OCI-M1 (cell line): ENCODE measurements at regions not wholly inside any gene's neighbourhood (a gene's known extent, or its start where the extent isn't known, plus 50 kb on each side); places are given as distances from the start of the nearest gene placed in this dataset.
"Not testable (repeated sequence)": the region's sequence is repeated elsewhere in the genome, so short reads cannot be mapped to it uniquely, and the experiment has no call there.

Experiments used
- DNase-seq: peaks from one replicate; lab custom pipeline; 2025; lab: John Stamatoyannopoulos, UW

DNA sequence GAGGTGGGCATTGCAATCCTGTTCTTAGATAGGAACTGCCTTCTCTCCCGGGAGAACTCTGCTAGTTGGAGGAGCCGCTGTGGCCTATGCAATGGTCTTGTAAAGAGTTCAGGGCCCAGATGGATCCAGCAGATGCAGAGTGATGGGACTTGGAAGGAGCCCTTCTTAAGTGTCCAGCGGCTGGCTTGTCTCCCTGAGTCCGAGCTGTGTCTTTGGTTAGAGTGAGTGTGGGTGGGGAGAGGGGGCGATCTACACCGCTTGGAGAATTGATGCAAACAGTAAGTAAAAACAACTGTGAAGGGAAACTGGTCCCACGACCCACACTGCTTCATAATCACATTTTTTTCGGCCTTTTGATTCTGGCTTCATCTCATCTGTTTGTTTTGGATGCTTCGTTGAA, 89.8 kb upstream of the CYRIA start:
- DNase-seq: no peak

DNA sequence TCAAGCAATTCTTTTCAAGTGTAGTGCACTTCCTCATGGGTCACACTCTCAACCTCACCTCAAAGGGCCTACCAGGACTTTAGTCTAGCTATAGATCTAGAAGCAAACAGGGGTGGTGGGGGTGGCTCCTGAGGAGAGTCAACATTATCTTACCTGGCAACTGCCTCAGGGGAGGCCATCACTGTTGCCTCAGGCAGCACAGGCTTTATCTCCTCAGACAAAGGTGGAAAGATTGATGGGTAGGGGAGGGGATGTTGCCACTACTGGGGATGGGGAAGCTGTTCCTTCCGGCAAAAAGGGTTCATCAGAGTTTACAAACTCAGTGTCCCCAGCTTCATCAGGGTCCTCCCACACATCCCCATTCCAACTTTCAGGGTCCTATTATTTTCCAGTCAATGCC, 87.4 kb upstream of the CYRIA start:
- not testable (repeated sequence) for DNase-seq

DNA sequence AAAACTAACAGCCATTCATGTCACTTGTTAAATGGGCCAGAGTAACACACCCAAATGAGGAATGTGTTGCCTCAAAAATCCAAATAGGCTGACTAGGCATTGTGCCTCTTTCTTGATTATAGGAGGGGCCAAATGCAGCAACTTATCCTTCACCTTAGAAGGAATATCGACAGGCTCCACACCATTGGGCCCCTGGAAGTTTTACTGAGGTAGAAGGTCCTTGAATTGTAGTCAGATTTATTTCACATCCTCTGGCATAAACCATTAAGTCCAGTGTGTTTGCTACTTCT, 85.2 kb upstream of the CYRIA start:
- not testable (repeated sequence) for DNase-seq

DNA sequence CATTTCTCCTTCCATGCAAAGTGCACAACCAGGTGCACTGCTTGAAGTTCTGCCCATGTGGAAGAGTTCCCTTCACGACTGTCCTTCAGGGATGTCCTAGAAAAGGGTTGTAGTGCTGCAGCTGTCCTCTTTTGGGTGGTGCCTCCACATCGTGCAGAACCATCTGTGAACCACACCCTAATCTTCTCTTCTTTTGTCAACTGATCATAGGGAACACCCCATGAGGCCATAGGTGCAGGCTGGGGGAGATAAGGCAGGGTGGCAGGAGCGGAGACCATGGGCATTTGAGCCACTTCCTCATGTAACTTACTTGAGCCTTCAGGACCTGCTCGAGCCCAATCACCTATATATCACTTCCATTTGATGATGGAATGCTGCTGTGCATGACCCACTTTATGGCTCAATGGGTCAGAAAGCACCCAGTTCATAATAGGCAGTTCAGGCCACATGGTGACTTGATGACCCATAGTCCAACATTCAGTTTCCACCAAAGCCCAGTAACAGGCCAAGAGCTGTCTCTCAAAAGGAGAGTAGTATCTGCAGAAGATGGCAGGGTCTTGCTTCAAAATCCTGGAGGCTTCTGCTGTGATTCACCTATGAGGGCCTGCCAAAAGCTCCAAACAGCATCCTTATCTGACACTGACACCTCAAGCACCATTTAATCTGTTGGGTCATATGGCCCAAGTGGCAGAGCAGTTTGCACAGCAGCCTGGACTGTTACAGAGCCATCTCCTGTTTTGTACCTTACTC, 84.7 kb upstream of the CYRIA start:
- peak; percentile 50 for DNase-seq

DNA sequence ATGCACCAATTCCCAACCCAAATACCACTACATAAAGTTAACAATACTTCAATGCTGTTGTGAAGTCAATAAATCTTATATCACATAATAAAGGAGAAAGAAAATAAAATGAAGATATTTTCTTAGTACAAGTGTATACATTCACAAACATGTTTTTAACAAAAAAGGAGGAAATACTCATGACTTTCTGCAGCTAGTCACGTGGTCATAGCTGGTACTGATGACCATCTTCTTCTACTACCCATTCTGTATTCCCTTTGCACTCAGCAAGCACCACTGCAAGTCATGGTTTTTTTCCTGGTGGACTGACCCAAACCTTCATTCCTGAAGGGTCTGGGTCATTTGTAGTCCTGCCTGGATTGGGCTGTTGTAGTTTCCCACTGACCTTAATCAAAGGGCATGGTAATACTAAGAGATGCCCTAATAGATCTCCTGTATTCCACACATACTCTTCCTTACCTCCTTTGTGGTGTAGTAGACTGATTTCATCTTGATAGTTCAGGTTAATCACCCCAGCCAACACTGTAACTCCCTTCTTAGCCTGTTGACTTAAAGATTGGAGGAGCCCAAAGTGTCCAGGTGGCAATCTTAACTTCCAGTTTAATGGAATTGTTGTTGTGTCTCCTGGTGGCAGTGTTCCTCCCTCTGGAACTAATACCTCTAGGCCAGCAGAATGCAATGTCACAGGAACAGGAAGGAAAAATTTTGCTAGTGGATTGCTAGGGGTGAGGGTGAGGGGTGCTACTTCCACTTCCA, 83.1 kb upstream of the CYRIA start:
- not testable (repeated sequence) for DNase-seq

DNA sequence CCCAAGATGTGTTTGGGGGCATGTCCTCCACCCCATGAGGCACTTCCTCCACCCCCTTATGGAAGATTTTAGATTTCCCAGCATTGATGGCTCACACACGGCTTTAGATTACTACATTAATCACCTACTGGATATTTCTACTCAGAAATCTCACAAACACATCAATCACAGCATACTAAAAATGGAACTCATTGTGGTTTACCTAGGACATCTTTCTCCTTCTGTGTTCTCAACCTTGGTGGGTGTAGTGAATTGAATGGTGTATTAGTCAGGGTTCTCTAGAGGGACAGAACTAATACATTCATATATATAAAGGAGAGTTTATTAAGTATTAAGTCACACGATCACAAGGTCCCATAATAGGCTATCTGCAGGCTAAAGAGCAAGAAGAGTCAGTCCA, 82.1 kb upstream of the CYRIA start:
- DNase-seq: no peak

DNA sequence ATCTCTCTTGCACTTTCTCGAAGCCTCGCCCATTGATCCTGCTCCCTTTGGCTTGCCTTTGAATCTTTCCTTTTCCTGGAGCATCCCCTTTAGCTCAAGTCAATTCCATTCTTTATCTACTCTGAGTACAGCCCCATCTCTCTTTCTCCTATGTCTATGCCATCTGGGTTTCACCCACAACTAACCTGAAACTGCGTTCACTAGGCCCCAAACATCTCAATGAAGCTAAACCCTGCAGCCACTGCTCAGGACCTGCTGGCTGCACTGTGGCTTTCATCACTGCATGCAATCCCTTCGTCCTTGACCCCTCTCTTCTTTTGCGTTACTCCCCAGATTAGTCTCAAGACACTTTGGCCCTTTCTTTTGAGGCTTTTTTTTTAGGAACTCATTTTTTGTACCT, 81.6 kb upstream of the CYRIA start:
- no peak for DNase-seq

DNA sequence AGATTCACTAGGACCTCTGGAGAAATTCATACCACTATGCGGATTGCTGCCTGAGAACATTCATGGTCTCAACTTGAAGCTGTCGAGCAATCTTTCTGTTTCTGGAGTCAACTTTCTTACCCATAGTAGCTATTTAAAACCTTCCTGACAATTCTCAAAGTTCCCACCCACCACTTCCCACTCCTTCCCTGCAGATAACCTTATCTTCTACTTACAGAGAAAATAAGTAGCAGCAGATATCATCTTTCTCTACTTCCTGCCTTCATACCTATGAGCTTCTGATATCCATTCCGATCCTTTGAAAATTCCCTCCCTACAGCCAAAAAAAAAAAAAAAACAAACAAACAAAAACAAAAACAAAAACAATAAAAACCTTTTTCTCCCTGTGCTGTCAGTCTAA, 81.2 kb upstream of the CYRIA start:
- peak; percentile 23 for DNase-seq

DNA sequence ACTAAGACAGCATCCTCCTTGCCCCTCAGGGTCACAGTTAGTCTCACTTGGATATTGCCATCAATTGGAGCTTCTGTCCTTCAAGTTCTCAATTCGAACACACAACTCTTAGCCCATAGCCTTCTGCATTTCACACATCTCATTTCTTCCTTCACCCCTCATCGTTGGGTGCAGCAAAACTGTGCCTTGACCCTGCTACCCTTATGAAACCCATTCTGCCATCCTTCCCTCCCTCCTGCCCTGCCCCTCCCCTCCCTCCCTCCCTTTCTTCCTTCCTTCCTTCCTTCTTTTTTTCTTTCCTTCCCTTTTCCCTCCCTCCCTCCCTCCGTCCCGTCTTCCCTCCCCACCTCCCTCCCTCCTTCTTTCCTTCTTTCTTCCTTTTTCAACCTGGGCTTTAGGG, 80.7 kb upstream of the CYRIA start:
- no peak for DNase-seq

DNA sequence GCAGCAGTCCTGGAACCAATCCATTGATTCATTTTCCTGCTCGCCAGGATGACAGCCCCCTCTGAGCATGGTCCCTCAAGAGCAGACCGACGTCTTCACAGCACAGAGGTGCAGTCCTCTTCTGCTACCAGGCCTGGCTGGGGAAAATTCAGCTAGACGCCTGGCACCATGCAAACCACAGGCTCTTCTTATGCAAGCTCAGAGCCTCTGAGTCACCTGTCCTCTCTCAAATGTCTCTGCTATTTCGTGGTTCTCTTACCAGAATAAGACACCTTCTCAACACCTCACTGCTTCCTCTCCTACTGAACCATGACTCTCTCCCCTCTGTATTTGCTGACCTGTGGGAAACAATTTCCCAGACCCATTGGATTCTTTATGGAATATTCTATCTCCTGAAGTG, 79.8 kb upstream of the CYRIA start:
- no peak for DNase-seq

DNA sequence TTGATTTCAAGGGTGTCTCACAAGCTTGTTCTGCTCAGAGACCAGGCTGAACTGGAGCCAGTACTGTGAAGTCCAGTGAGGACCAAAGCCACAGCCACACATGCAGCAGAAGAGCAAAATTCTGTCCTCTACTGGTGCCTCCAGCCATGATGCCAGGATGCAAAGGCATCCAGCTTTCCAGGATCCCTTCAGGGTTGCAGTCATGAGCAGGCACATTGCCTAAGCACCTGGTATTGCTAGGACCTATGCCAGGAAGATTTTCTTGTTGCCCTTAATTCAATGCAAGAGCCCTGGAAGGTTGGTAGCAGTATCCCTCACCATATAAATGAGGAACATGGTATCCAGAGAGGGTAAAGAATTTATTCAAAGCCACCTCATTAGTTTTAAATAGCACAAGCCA, 78.9 kb upstream of the CYRIA start:
- no peak for DNase-seq

DNA sequence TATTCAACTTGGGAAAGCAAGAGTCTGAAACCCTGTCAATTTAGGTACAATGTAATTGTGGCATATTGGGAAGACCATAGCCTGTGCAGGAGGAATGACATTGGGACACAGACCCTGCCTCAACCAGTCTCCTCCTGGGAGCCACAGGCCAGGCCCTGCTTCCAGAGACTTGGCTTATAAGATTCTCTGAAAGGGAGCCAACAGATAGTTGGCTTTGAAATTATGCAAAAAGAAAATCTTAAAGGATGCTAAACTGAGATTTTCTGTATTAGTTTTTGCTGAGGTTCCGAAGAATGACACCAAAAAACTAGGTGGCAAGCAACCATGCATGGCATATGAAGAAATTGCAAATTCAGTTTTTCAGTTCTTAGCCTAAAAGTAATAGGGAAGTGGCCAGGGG, 76.4 kb upstream of the CYRIA start:
- DNase-seq: no peak

DNA sequence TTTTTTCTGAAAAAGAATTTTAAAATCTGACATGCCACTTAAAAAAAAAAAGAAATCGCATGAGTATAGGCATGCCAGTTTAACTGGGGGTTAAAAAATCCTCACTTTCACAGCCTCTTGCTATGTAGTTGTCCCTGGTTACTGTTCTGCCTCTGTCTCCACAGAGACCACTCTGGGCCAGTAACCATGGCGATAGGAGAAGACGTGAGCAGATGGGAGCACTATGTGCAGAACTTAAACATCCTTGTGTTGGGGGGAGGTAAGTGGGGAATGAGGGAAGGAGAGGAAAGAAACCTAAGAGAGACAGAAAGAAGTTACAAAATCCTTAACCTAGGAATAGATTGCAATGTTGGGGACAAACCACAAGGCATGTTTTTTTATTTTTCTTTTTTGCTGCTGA, 75.9 kb upstream of the CYRIA start:
- DNase-seq: no peak

DNA sequence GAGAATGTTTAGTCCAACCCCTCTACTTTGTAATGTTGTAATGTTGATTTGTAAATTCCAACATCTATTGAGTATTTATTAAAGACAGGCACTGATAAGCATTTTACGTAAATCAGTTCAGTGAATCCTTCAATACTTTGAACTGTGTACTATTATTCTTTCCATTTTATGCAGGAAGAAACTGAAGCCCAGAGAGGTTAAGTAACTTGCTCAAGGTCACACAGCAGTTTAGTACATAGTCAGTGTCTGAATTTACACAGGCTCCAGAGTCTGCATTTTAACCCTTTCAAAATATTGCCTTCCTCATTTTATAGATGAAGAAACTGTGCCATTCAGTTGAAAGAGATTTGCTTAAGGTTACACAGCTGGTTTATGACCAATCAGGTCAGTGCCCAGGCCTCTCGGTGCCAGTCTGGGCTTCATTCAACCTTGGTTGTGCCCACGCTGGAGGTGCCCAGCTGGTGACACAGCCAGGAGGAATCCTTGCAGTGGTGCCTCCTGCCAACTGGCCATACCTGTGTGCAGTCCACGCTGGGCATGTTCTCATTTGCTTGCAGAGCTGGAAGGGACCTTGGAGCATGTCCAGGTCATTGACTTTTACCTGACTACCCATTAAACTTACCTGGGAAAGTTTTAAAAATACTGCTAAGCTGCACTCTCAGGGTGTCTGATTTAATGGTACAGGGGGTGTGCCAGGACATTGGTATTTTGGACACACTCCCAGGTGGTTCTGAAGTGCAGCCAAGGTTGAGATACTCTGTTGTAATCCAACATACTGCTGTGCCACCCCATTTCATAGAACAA, 74.3 kb upstream of the CYRIA start:
- DNase-seq: no peak

DNA sequence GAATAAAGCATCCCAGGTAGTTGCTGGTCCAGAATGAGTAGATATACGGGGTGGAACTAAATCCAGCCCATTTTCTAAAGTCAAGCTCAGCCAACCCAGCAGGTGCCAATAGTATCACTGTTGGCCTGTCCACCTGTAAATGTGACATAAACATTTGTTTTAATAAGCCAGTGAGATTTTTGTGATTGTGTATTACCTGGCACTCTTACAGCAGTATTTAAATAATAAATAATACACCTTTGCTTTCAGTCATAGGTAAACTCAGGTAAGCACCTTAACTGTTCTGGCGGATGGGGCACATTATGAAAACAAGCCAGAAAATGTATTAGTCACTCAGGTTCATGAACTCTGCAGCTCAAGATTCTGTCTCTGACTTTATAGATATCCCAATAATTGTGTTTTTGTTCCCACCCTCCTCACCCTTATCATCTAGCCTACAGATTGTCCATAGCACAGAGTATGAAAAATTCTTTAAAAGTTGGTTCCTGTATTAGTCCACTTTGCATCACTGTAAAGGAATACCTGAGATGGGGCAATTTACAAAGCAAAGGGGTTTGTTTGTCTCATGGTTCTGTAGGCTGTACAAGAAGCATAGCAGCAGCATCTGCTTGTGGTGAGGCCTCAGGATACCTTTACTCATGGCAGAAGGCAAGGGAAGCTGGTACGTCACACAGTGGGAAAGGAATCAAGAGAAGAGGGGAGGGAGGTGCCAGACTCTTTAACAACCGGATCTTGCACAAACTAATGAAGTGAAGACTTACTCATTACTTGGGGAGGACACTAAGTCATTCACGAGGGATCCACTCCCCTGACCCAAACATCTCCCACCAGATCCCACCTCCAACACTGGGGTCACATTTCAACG, 73.0 kb upstream of the CYRIA start:
- DNase-seq: no peak

DNA sequence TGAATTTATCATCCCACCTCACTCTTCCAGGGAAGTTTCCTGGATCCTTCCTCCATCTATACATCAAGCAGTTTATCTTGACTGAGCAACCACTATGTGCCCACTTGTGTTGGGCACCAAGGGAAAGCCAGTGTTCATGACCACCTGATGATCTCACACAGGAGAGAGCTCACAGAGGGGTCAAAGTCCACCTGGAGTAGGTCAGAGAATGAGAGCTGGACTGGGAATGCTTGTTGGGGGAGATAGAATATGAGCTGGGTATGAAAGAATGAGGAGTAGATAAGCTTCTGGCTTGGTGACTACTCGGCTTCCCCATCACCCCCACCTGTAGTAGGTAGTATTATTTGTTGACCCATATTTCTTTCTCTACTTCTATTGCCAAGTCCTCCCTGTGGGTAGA, 72.2 kb upstream of the CYRIA start:
- DNase-seq: no peak

DNA sequence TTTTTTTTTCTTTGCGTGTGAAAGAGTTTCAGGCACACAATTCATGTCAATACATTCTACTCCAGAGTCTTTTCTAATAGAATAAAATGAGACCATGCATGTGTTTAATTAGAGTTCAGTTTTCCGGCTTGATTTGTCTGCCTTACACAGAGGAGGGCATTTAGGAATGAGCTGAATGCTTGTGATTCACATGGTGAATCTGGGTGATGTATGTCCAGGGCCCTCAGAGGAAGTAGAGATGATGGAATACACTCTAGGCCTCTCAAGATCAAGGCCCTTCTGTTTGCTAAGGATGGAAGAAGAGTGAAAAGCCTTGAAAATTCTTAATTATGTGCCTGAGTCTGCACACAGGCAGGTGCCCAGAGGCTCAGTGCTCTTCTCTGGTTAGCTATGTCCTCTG, 71.0 kb upstream of the CYRIA start:
- DNase-seq: no peak

DNA sequence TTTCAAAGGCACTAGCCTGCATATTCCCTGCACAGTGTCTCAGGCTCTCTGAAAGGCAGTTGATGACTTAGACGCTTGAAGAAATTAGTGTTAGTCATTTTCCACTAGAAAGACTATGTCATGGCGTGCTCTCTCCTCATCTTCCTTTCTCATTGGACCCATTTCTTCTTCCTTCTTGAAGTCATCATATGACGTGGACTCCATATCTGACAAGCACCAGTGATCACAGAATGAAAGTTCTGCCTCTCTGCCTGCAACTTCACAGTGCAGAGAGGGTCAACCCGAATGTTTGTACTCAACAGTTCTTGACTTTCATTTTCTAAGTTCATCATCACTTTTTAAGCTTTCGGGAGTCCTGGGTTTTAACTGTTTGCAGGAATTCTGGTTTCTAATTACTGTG, 63.7 kb upstream of the CYRIA start:
- peak; percentile 28 for DNase-seq

DNA sequence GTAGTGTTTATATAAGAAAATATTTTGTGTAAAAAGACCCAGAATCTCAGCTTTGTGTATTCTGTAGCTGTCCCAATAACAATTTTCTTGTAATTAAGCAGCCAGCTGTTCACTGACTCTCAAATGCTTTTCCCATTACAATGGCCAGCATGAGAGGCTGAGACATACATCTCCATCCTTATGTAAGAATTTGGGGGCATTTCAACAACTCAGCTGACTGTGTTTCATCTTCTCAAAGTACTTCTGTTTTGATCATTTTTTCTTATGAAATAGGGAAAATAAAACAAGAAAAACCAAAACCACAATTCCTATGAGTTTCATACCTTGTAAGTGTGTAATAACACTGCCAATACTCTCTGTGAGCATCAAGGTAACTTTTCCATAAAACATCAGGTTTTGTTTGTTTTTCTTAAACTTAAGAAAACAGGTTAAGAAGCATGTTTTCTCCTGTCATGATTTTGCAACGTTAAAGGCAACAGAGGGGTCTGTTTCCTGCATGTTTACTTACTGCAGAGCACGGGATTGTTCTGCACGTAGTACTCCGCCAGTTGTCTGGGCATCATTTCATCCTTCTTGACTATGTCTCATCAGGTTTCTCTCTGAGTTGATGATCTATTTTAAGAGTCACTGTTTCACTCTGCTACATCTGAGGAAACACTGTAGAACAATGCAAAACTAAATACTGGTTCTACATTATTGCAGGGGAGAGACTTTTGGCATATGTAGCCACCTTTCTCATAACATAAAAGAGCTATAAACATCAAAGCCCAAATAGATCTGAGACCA, 62.9 kb upstream of the CYRIA start:
- no peak for DNase-seq

DNA sequence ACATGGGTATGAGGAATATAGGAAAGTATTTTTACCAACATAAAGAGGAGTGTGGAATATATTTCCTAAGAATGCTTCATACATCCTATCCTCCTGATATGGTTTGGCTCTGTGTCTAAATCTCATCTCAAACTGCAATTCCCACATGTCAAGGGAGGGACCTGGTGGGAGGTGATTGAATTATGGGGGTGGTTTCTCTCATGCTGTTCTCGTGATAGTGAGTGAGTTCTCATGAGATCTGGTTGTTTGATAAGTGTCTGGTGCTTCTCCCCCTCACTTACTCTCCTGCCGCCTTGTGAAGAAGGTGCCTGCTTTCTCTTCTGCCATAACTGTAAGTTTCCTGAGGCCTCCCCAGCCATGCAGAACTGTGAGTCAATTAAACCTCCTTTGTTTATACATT, 62.2 kb upstream of the CYRIA start:
- not testable (repeated sequence) for DNase-seq

DNA sequence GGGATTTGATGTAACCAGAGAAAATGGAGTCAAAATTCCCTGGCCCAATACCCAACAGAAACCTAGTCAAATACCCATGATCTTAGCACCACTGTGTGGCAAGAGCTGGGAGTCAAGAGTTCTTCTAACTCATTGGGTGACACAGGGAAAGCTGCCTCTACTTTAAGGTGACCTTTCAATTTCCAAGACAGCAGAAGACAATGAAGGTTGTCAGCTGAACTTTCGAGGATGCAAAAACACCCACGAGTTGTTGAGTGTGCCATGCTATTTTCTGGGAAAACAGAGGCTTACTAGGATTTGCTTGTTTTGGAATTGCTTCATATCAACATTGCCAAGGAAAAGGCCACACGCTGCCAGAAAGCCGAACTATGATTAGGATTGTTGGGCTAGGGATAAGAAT, 61.6 kb upstream of the CYRIA start:
- peak; percentile 9 for DNase-seq
